ENCODE measurements at regions not wholly inside any gene's neighbourhood (a gene's known extent, or its start where the extent isn't known, plus 50 kb on each side); places are given as distances from the start of the nearest gene placed in this dataset.
"Not testable (repeated sequence)": the region's sequence is repeated elsewhere in the genome, so short reads cannot be mapped to it uniquely, and the experiment has no call there.

DNA sequence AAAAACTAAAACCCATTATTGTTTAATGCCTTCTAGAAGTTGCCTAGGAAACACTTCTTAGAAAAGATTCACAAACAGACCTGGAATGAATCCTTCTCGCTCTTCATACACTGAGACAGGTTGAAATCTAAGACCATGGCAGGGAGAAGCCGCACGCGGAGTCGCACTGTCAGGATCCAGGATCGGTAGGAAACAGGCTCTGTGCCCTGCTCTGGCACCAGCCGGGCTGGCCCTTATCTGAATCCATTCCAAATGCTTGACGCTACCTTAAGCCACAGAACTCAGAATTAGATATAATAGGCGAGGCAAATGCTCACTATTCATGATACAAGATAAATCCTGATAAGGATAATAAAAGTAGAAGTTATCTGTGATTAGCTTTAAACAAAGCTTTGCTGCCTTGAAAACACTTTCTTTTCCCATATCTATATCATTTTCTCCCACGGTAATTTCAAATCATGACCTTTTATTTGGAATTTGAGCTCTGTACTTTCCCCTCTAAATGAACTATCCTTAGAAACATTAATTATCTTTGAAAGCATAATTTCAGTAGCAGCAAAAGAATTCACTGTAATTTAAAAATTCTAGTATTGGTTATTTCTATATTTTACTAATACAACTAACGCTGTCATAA is 385.6 kb downstream of the IRS2 start:
- Histone ChIP-seq H3K36me3 (ENCODE audit: insufficient read depth, low read length) (no peaks in the 10 kb centered on the region), H3K27me3 (ENCODE audit: insufficient read depth, low read length) (no peaks in the 10 kb centered on the region), H3K4me3 (ENCODE audit: low read length) (no peak overlapping the region), H3K9me3 (ENCODE audit: low read length) (peaks cover 9% of the 10 kb centered on the region), H2AFZ (ENCODE audit: low read depth, low read length) (no peak overlapping the region), H3K4me1 (ENCODE audit: insufficient read depth, low read length) (peaks cover 3% of the 10 kb centered on the region)

DNA sequence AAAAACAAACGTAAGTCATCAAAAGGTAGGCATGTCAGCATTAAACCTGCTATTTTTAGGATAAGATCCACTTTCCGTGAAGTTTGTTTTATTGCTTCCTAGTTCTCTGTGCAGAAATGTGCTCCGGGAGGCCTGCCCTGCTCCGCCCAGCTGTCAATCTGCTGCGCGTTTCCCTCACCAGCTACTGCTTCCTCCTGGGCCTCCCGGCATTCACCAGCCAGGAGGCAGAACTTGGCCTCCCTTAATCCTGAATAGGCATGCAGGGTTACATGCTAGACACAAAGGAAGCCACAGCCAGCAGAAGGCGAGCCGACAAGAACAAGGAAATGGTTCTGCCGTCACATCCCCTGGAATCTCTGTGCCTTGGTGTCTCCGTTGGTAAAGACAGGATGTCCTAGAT is 386.2 kb downstream of the IRS2 start:
- H3K36me3 ChIP-seq (ENCODE audit: insufficient read depth, low read length) = no peaks in the 10 kb centered on the region
- H3K27me3 ChIP-seq (ENCODE audit: insufficient read depth, low read length) = no peaks in the 10 kb centered on the region
- peaks cover 9% of the 10 kb centered on the region for H3K9me3 ChIP-seq (ENCODE audit: low read length)
- no peak overlapping the region for H3K4me3 ChIP-seq (ENCODE audit: low read length)
- peaks cover 3% of the 10 kb centered on the region for H3K4me1 ChIP-seq (ENCODE audit: insufficient read depth, low read length)
- H2AFZ ChIP-seq (ENCODE audit: low read depth, low read length) = no peak overlapping the region

DNA sequence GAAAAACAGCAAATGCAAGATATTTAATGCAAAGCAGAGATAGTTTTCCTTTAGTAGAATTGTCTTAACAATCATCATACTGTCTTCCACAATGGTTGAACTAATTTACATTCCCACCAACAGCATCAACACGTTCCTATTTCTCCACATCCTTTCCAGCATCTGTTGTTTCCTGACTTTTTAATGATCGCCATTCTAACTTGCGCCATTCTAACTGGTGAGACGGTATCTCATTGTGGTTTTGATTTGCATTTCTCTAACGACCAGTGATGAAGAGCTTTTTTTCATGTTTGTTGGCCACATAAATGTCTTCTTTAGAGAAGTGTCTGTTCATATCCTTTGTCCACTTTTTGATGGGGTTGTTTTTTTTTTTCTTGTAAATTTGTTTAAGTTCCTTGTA is 388.3 kb downstream of the IRS2 start:
- H2AFZ ChIP-seq (ENCODE audit: low read depth, low read length); H3K4me1 ChIP-seq (ENCODE audit: insufficient read depth, low read length); H3K36me3 ChIP-seq (ENCODE audit: insufficient read depth, low read length); H3K4me3 ChIP-seq (ENCODE audit: low read length); H3K9me3 ChIP-seq (ENCODE audit: low read length); H3K27me3 ChIP-seq (ENCODE audit: insufficient read depth, low read length): not testable (repeated sequence)

DNA sequence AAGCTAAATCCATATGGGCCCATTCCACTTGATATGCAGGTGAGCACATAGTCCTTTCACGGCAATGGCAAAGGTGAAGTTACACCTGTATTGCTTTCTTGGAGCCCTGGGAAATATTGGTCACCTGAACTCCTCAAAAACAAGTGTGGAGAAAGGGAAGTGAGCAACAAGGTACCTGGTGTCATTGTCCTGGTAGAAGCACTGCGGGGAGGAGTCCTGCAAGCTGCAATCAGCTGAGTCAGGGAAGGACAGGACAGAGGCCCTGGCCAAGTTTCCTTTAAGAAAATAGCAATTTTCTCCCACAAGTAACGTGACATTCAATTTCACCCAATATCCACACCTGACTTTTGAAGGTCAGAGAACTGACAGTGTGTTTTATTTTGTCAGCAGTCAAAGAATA is 389.1 kb downstream of the IRS2 start:
- Histone ChIP-seq H3K27me3 (ENCODE audit: insufficient read depth, low read length) (no peaks in the 10 kb centered on the region), H3K36me3 (ENCODE audit: insufficient read depth, low read length) (no peaks in the 10 kb centered on the region), H3K9me3 (ENCODE audit: low read length) (no peaks in the 10 kb centered on the region), H3K4me3 (ENCODE audit: low read length) (no peak overlapping the region), H2AFZ (ENCODE audit: low read depth, low read length) (no peak overlapping the region), H3K4me1 (ENCODE audit: insufficient read depth, low read length) (peaks cover 3% of the 10 kb centered on the region)

DNA sequence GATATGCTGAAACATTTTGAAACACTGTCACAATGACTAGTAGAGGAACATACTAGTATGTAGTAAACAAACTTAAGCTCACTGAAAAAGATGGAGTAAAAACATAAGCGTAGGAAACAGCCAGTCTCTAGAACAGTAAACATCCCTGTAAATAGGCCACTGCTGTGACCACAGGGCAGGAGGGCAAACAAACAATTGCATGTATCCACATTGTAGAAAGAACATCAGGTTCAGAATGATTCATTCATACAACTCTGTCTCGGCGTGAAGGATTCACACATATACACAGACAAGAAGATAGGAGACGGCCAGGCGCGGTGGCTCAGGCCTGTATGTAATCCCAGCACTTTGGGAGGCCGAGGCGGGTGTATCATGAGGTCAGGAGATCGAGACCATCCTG is 390.1 kb downstream of the IRS2 start:
- no peak overlapping the region for H2AFZ ChIP-seq (ENCODE audit: low read depth, low read length)
- no peaks in the 10 kb centered on the region for H3K27me3 ChIP-seq (ENCODE audit: insufficient read depth, low read length)
- peaks cover 3% of the 10 kb centered on the region for H3K4me1 ChIP-seq (ENCODE audit: insufficient read depth, low read length)

DNA sequence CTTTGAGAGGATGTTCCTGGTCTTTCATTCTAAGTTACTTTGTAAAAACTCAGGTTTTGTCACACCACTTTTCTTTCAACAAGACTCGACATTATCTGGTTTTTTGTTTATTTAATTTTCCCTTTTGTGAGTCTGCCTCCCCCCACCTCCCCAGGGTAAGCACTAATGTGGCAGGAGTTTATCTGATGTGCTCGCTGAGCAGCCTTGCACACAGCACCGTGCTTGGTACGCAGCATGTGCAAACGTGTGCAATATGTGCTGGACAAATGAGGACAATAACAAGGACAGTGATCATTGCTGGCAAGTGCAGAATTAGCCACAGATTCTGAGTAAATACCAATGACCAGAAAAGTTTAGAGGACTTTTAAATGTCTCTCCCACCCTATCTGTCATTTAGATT is 391.4 kb downstream of the IRS2 start:
- Histone ChIP-seq H3K9me3 (ENCODE audit: low read length) (no peaks in the 10 kb centered on the region), H2AFZ (ENCODE audit: low read depth, low read length) (no peak overlapping the region), H3K4me1 (ENCODE audit: insufficient read depth, low read length) (peaks cover 4% of the 10 kb centered on the region), H3K27me3 (ENCODE audit: insufficient read depth, low read length) (no peaks in the 10 kb centered on the region), H3K4me3 (ENCODE audit: low read length) (no peak overlapping the region), H3K36me3 (ENCODE audit: insufficient read depth, low read length) (no peaks in the 10 kb centered on the region)

More for the DNA sequence above, 390.1 kb downstream of the IRS2 start:
- Histone ChIP-seq H3K36me3 (ENCODE audit: insufficient read depth, low read length) (no peaks in the 10 kb centered on the region), H3K4me3 (ENCODE audit: low read length) (no peak overlapping the region), H3K9me3 (ENCODE audit: low read length) (no peaks in the 10 kb centered on the region)

DNA sequence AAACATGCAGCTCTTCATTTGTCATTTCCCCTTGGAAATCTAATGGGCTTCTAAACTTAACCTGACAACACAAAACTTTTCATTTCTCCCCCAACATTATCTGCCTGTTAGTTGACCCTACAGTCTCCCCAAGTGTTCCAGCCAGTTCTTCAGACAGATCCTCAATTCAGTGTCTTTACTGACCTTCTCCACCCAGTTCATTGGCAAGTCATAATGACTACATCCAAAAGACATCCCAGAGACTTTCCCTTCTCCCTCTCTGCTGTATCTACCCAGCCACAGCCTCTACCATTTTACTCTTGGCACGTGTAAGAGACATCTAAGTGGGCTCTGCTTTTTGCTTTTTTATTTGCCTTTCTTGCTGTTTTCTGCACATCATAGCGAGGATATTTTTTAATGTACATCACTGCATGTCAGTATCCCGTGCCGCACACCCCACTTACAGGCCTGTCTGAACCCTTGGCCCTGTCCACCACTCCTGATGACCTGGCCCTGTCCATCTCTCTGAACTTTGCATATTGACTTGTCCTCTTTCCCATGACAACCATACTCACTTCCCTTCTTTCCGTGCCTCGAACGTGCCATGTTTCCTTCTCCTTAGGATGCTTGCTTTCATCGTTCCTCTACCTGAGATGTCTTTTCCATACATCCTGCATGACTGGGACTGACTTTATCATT is 391.9 kb downstream of the IRS2 start:
- no peak overlapping the region for H2AFZ ChIP-seq (ENCODE audit: low read depth, low read length)
- no peaks in the 10 kb centered on the region for H3K27me3 ChIP-seq (ENCODE audit: insufficient read depth, low read length)
- no peaks in the 10 kb centered on the region for H3K36me3 ChIP-seq (ENCODE audit: insufficient read depth, low read length)
- H3K9me3 ChIP-seq (ENCODE audit: low read length) = no peaks in the 10 kb centered on the region
- H3K4me1 ChIP-seq (ENCODE audit: insufficient read depth, low read length) = peaks cover 10% of the 10 kb centered on the region
- H3K4me3 ChIP-seq (ENCODE audit: low read length) = no peak overlapping the region

DNA sequence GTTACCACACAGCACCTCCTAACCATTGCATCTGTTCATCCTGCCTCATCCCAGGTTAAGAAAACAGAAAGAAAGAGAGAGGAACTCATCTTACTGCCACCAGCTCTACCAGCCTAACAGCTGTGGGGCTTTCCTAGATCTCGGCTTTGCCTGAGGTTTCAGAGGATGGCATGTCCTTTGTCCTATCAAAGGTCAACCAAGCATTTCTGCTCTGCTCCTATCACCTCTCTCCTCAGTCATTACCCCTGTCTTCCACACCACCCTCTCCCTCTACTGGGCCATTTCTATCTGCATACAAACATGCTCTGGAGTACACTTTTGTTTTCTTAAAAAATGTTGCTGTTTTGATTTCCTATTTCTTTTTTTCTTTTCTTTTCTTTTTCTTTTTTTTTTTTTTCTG is 393.3 kb downstream of the IRS2 start:
- H2AFZ ChIP-seq (ENCODE audit: low read depth, low read length) = no peak overlapping the region
- H3K36me3 ChIP-seq (ENCODE audit: insufficient read depth, low read length) = no peaks in the 10 kb centered on the region
- peaks cover 18% of the 10 kb centered on the region for H3K4me1 ChIP-seq (ENCODE audit: insufficient read depth, low read length)
- H3K9me3 ChIP-seq (ENCODE audit: low read length) = no peaks in the 10 kb centered on the region
- no peak overlapping the region for H3K4me3 ChIP-seq (ENCODE audit: low read length)
- no peaks in the 10 kb centered on the region for H3K27me3 ChIP-seq (ENCODE audit: insufficient read depth, low read length)

DNA sequence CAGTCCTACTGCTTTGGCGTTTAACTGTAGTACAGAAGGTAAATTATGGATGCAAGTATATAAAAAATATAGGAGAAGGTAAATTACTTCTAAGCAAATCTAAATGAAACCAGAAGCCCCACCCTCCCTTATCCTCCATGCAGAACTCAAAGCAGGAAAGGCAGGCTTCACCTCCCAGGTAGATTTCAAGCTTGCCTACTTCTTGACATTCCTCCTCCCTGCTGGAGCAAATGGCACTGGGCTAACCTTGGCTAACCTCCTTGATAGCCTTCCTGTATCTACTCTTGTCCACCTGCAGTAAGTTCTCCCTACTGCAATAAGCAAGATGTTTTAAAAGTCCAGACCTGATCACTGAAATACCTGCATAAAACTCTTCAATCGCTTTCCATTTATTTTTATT is 396.0 kb downstream of the IRS2 start:
- H3K27me3 ChIP-seq (ENCODE audit: insufficient read depth, low read length) = no peaks in the 10 kb centered on the region
- H3K4me3 ChIP-seq (ENCODE audit: low read length) = no peak overlapping the region
- H3K36me3 ChIP-seq (ENCODE audit: insufficient read depth, low read length) = no peaks in the 10 kb centered on the region
- H3K4me1 ChIP-seq (ENCODE audit: insufficient read depth, low read length) = peaks cover 18% of the 10 kb centered on the region
- no peak overlapping the region for H2AFZ ChIP-seq (ENCODE audit: low read depth, low read length)
- H3K9me3 ChIP-seq (ENCODE audit: low read length) = no peaks in the 10 kb centered on the region

DNA sequence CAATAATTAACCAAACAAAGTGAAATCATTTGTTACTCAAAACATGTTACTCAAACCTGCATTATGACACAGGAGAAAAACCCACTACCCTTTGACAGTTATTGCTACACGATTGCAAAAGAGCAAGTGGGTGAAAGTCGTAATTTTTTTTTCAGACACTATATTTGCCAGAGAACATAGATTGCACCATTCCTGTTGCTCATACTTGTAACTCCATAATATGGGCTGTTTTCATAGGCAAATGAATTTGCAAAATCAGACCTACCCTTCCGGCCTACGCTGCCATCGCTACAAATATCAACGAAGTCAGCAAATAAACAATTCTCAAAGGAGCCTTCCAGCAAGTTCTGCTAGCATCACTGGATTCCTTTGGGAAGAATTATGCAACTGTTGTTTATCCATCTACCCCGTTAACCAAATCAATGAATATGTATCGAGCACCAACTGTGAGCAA is 396.5 kb downstream of the IRS2 start:
- H3K4me3 ChIP-seq (ENCODE audit: low read length) = no peak overlapping the region
- no peaks in the 10 kb centered on the region for H3K9me3 ChIP-seq (ENCODE audit: low read length)
- H3K4me1 ChIP-seq (ENCODE audit: insufficient read depth, low read length) = peaks cover 18% of the 10 kb centered on the region
- H2AFZ ChIP-seq (ENCODE audit: low read depth, low read length) = no peak overlapping the region
- no peaks in the 10 kb centered on the region for H3K36me3 ChIP-seq (ENCODE audit: insufficient read depth, low read length)
- no peaks in the 10 kb centered on the region for H3K27me3 ChIP-seq (ENCODE audit: insufficient read depth, low read length)

DNA sequence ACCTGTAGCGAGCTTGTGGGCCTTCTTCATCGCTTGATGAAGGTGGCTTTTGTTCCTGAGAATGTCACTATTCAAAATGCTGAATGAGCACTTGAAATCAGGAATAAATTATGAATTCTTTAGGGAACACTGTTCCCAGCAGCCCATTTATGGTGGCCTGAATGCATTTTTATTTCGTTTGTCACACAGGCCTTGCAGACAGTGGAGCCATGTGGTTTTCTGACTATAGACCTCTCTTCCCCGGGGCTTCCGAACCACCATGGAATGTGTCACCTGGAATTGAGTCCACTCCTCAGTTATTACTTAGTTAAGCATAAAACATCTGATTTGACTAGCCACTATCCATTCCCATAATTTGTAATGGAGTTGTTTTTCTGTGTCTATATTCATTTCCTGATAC is 396.9 kb downstream of the IRS2 start:
- Histone ChIP-seq H2AFZ (ENCODE audit: low read depth, low read length) (no peak overlapping the region), H3K36me3 (ENCODE audit: insufficient read depth, low read length) (no peaks in the 10 kb centered on the region), H3K4me3 (ENCODE audit: low read length) (no peak overlapping the region), H3K27me3 (ENCODE audit: insufficient read depth, low read length) (no peaks in the 10 kb centered on the region), H3K9me3 (ENCODE audit: low read length) (no peaks in the 10 kb centered on the region), H3K4me1 (ENCODE audit: insufficient read depth, low read length) (peaks cover 18% of the 10 kb centered on the region)

DNA sequence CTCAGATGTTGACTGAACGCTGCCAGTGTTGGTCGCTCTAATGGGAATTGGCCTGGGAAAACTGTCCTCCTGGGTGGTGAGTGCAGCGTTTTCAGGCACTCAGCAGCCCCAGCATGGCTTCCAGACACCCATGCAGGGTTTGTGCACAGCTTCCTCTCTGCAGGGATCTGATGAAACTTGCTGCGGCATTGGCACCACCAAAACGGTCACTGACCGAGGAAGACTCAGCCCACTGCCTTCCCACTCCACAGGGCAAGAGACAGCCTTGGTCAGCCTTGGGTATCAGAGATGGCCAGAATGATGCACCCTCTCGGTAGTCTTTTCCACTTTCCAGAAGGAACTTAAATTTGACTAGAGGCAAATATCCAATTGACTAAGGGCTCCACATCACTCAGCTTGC is 398.9 kb downstream of the IRS2 start:
- Histone ChIP-seq H3K4me3 (ENCODE audit: low read length) (no peak overlapping the region), H3K9me3 (ENCODE audit: low read length) (no peaks in the 10 kb centered on the region), H3K36me3 (ENCODE audit: insufficient read depth, low read length) (no peaks in the 10 kb centered on the region), H3K27me3 (ENCODE audit: insufficient read depth, low read length) (no peaks in the 10 kb centered on the region), H2AFZ (ENCODE audit: low read depth, low read length) (no peak overlapping the region), H3K4me1 (ENCODE audit: insufficient read depth, low read length) (peaks cover 18% of the 10 kb centered on the region)

DNA sequence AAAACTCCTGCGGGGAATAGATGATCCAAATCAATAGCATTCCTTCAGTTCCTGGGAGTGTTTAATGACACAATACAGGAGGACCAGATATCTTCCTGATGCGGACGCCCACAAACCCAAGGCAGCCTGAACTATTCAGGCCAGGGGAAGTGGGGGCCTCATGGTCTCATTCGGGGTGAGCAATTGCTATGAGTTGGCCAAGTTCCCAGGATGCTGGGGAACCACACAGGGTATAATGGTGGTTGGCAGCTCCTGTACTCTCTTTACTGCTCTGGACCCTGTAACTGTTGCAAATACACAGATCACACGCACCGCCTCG is 401.2 kb downstream of the IRS2 start:
- no peaks in the 10 kb centered on the region for H3K27me3 ChIP-seq (ENCODE audit: insufficient read depth, low read length)
- H3K4me1 ChIP-seq (ENCODE audit: insufficient read depth, low read length) = peaks cover 21% of the 10 kb centered on the region
- no peaks in the 10 kb centered on the region for H3K36me3 ChIP-seq (ENCODE audit: insufficient read depth, low read length)
- no peak overlapping the region for H3K4me3 ChIP-seq (ENCODE audit: low read length)
- no peaks in the 10 kb centered on the region for H3K9me3 ChIP-seq (ENCODE audit: low read length)
- H2AFZ ChIP-seq (ENCODE audit: low read depth, low read length) = no peak overlapping the region
